ENCODE measurements at regions not wholly inside any gene's neighbourhood (a gene's known extent, or its start where the extent isn't known, plus 50 kb on each side); places are given as distances from the start of the nearest gene placed in this dataset.

- DNase-seq (ENCODE audit: low read depth) = peak; percentile 5
Observed at GRCh38 chr14:38512236-38512635, 256.3 kb upstream of the CLEC14A start.

DNA sequence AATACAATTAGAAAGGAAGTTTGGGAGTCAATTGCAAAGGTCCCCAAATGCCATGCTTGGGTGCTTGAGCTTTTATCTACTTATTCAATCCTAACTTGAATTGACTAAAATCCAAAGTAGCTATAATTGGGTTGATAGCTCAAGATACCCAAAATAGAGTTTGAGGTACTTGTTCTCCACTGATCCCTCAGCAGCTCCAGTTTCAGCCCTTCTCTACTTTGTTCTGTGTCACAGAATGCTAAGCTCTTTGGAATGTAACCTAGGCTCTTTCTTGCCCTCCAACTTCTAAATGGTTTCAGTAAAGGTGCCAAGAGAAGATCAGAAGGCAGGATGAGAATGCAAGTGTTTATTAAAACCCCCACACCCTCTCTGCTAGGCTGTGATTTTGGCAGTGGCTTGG, 251.4 kb upstream of the CLEC14A start:
- DNase-seq (ENCODE audit: low read depth) = no peak

- DNase-seq (ENCODE audit: low read depth) = no peak
Observed at GRCh38 chr14:38505973-38506249, 250.0 kb upstream of the CLEC14A start.

GRCh38 chr14:38505221-38505972, 249.5 kb upstream of the CLEC14A start:
- peak; percentile 10 for DNase-seq (ENCODE audit: low read depth)

- no peak for DNase-seq (ENCODE audit: low read depth)
Observed at GRCh38 chr14:38504175-38504574, 248.3 kb upstream of the CLEC14A start.

- no peak for DNase-seq (ENCODE audit: low read depth)
Observed at GRCh38 chr14:38502239-38502638, 246.3 kb upstream of the CLEC14A start.

- DNase-seq (ENCODE audit: low read depth) = peak; percentile 60
Observed at GRCh38 chr14:38500125-38500524, 244.2 kb upstream of the CLEC14A start.

DNA sequence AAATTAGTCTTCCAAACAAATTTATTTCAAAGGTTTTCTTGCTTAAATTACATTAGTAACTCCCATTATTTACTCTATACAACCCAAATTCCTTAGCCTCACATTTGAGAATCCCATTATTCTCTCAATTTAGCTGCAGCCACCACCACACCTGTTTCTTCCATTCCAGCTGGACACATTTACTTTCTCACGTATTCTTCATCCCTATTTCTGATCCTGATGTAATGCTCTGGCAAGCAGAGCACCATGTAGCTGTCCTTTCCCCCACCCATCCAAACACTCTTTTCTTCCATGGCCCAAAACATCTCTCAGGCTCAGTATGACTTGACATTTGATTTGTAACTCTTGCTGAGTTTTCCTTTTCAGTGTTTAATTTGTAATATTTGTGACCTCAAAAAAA, 240.2 kb upstream of the CLEC14A start:
- no peak for DNase-seq (ENCODE audit: low read depth)

GRCh38 chr14:38490273-38490672, 234.4 kb upstream of the CLEC14A start:
- no peak for DNase-seq (ENCODE audit: low read depth)

GRCh38 chr14:38485026-38485425, 229.1 kb upstream of the CLEC14A start:
- no peak for DNase-seq (ENCODE audit: low read depth)

- peak; percentile 74 for DNase-seq (ENCODE audit: low read depth)
Observed at GRCh38 chr14:38481952-38482678, 226.2 kb upstream of the CLEC14A start.

DNA sequence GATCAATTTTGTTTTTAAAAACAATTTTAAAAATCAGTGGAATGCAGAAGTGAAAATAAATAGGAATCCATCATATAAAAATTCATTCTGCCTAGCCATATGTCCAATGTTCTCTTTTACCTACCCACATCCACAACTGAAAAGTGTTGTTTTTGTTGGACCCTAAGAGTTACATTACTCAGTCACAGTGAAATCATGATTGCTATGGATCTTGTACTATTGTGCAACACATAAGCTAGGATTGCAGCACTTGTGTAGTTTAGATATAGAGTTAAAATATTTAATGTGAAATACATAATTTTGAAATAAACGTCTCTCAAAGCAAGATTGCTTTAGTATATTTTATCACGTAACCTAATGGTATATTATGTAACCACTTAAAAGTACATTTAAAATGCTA, 213.3 kb upstream of the CLEC14A start:
- DNase-seq (ENCODE audit: low read depth) = peak; percentile 89

- no peak for DNase-seq (ENCODE audit: low read depth)
Observed at GRCh38 chr14:38442208-38442607, 186.3 kb upstream of the CLEC14A start.

DNA sequence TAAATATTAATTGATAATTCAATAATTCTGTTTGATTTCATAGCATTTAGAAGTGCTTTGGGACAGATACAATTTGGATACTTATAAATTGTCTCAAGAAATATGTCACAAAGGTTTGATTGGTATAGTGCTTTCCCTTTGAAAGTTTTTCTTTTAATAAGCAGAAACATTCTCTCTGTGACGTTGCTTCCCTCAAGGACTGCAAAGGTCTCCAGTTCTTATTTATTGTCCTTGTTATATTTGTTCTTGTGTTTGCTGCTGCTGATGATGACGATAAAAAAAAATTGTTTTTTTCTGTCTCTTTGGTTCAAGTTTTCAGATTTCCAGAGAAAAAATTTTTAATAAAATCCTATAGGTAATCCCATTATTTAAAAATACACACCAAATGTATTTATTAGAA, 176.3 kb upstream of the CLEC14A start:
- no peak for DNase-seq (ENCODE audit: low read depth)

DNA sequence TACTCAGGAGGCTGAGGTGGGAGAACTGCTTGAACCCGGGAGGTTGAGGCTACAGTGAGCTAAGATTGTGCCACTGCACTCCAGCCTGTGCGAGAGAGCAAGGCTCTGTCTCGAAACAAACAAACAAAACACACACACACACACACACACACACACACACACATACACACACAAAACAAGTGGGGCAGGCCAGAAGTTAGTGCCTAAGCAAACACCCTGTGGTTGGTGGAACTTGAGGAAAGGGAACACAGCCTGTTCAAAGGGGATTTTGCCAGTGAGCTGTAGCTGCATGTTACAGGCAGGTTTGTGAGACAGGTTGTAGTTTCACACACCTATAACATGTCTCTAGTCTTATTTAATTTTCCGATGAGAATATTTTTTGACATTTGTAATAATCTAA, 175.3 kb upstream of the CLEC14A start:
- no peak for DNase-seq (ENCODE audit: low read depth)

DNA sequence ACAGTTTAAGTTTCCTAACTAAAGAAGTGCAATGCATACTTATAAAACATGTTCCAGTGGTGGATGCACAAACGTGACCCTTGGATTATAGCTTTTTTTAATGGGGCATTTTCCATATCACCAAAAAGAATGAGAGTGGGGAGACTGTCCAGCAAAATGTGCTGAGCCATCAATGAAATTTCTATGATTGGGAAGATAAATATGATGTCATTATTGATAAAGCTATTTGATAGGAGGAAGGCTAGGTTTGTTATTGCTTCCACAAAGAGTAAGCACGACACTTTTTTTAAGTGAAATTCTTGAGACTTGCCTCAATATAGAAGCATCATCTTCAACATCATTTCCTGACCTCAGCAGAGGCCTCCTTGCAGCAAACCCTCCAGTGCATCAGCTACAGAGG, 174.6 kb upstream of the CLEC14A start:
- no peak for DNase-seq (ENCODE audit: low read depth)

- no peak for DNase-seq (ENCODE audit: low read depth)
Observed at GRCh38 chr14:38425324-38425976, 169.6 kb upstream of the CLEC14A start.

GRCh38 chr14:38420048-38420447, 164.2 kb upstream of the CLEC14A start:
- peak; percentile 59 for DNase-seq (ENCODE audit: low read depth)

GRCh38 chr14:38419579-38419978, 163.7 kb upstream of the CLEC14A start:
- no peak for DNase-seq (ENCODE audit: low read depth)

DNA sequence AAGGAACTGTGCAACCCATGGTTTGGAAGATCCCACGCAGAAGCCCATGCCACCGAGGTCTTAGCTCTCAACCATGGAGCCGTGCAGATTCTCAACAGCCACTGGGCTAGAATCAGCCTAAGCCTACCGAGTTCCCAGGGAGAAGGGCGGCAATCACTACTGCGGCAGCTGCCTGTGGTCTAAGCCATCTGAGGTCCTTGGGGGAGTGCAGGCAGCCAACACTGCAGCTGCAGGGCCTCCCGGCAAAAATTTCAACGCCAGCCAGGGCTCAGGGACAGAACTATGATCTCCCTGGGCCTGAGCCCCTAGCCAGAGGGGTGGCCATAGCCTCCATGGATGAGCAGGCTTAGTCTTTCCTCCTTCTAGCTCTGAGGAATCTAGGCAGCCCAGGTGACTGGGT, 156.8 kb upstream of the CLEC14A start:
- DNase-seq (ENCODE audit: low read depth) = no peak

DNA sequence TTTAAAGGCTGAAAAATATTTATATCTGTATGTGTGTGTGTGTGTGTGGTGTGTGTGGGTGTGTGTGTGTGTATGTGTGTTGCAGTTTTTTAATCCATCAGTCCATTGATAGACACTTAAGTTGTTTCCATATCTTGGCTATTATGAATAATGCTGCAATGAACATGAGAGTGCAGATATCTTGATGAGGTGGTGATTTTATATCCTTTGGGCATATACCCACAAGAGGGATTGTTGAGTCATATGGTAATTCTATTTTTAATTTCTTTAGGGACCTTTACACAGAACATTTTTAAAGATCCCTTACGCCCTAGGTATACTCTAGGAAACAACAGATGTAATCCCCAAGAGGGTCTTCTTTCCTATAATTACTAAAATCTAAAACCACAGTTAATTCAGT, 154.5 kb upstream of the CLEC14A start:
- no peak for DNase-seq (ENCODE audit: low read depth)

GRCh38 chr14:38409071-38409705, 153.3 kb upstream of the CLEC14A start:
- peak; percentile 63 for DNase-seq (ENCODE audit: low read depth)
